Gastroesophageal sphincter (tissue), 4 donors: ENCODE measurements at regions not wholly inside any gene's neighbourhood (a gene's known extent, or its start where the extent isn't known, plus 50 kb on each side); places are given as distances from the start of the nearest gene placed in this dataset.
"Not testable (repeated sequence)": the region's sequence is repeated elsewhere in the genome, so short reads cannot be mapped to it uniquely, and the experiment has no call there.

ENCODE experiments used
- ATAC-seq: fragments of 150-250 bp; one replicate; pipeline ENCODE4 v1.9.1; 2016; ENCODE audit warnings: mild to moderate bottlenecking, moderate library complexity
- H3K27ac ChIP-seq, 4 donors: fragments of 200-600 bp; sonication (generic) in 3 of 4; 1 replicate in 3 of 4; 2 replicates in 1 of 4; pipeline ENCODE4 v1.5.1; 2016 to 2019
- H3K27me3 ChIP-seq: fragments of 200-600 bp; sonication (generic); one replicate; pipeline ENCODE4 v1.5.1; 2019
- H3K36me3 ChIP-seq, 2 donors: fragments of 200-600 bp; sonication (generic); one replicate each; pipeline ENCODE4 v1.5.1; 2019; ENCODE audit warnings: control low read depth in 1 of 2
- H3K4me1 ChIP-seq, 3 donors: fragments of 200-600 bp; sonication (generic); 1 replicate in 2 of 3; 2 replicates in 1 of 3; pipeline ENCODE4 v1.5.1; 2016 to 2019; ENCODE audit warnings: control low read depth in 2 of 3
- H3K4me3 ChIP-seq, 2 donors: fragments of 200-600 bp; sonication (generic); one replicate each; pipeline ENCODE4 v1.5.1; 2019; ENCODE audit warnings: mild to moderate bottlenecking in 1 of 2, moderate library complexity in 1 of 2
- H3K9me3 ChIP-seq, 3 donors: fragments of 200-600 bp; sonication (generic); one replicate each; pipeline ENCODE4 v1.5.1; 2017 to 2019; ENCODE audit warnings: control low read depth in 2 of 3
- CTCF ChIP-seq, 4 experiments: fragments of 200-600 bp in 2 of 4; fragments of 450-650 bp in 2 of 4; sonication (generic) in 1 of 4; IDR thresholded peaks; one replicate each; pipeline ENCODE4 v1.5.1; 2017 to 2019; ENCODE audit warnings: antibody characterized with exemption in 4 of 4, mild to moderate bottlenecking in 2 of 4, moderate library complexity in 2 of 4
- EP300 ChIP-seq: sonication (generic); formaldehyde crosslinking; IDR thresholded peaks from one replicate; pipeline ENCODE4 v1.6.1; 2017; ENCODE audit warnings: antibody characterized with exemption, mild to moderate bottlenecking
- POLR2A ChIP-seq, 2 donors: fragments of 450-650 bp; IDR thresholded peaks; one replicate each; pipeline ENCODE4 v1.6.1; 2017; ENCODE audit warnings: antibody characterized with exemption in 2 of 2, mild to moderate bottlenecking in 2 of 2, moderate library complexity in 1 of 2
- POLR2AphosphoS5 ChIP-seq: sonication (generic); formaldehyde crosslinking; IDR thresholded peaks from one replicate; pipeline ENCODE4 v1.6.1; 2017; ENCODE audit warnings: antibody characterized with exemption
- WGBS, 2 donors: methylation state at CpG; one replicate each; pipeline ENCODE4 v1.1.5; 2018; ENCODE audit warnings: low coverage in 1 of 2; 5-methylcytosine and 5-hydroxymethylcytosine counted together

- Histone ChIP-seq H3K36me3 (no peaks in the 10 kb centered on the region), H3K27me3 (no peaks in the 10 kb centered on the region), H3K27ac (no peak overlapping the region), H3K9me3 (peaks cover 0 to 6% (median 0%) of the 10 kb centered on the region in 3 donors), H3K4me1 (no peaks in the 10 kb centered on the region), H3K4me3 (no peak overlapping the region)
- WGBS, 2 donors: 54 to 72% methylated on average over 2 of the region's 2 CpGs
- no peak for ATAC-seq
- TF ChIP-seq EP300 (no peak), CTCF (IDR thresholded peaks at IDR 0.05) (no peak), POLR2A (IDR thresholded peaks at IDR 0.05) (no peak), POLR2AphosphoS5 (no peak)
These were observed 264.2 kb upstream of the AMIGO2 start for GRCh38 chr12:47343684-47344567.

GRCh38 chr12:47340411-47341015, 260.8 kb upstream of the AMIGO2 start:
- Histone ChIP-seq H3K36me3 (no peaks in the 10 kb centered on the region), H3K4me1 (no peaks in the 10 kb centered on the region), H3K4me3 (no peak overlapping the region), H3K27ac (no peak overlapping the region), H3K9me3 (peaks cover 0 to 6% (median 0%) of the 10 kb centered on the region in 3 donors), H3K27me3 (no peaks in the 10 kb centered on the region)
- 59 to 90% methylated on average over 2 to 7 of the region's 7 CpGs for WGBS, 2 donors
- TF ChIP-seq CTCF (IDR thresholded peaks at IDR 0.05) (no peak), POLR2A (IDR thresholded peaks at IDR 0.05) (no peak), EP300 (no peak), POLR2AphosphoS5 (no peak)
- ATAC-seq: no peak

- Histone ChIP-seq H3K27ac (no peak overlapping the region), H3K9me3 (peaks cover 0 to 6% (median 0%) of the 10 kb centered on the region in 3 donors), H3K36me3 (no peaks in the 10 kb centered on the region), H3K4me3 (no peak overlapping the region), H3K4me1 (no peaks in the 10 kb centered on the region), H3K27me3 (no peaks in the 10 kb centered on the region)
- TF ChIP-seq CTCF (IDR thresholded peaks at IDR 0.05): no peak
- TF ChIP-seq POLR2AphosphoS5: no peak
- TF ChIP-seq POLR2A (IDR thresholded peaks at IDR 0.05): no peak
- no peak for TF ChIP-seq EP300
- ATAC-seq: no peak
These were observed 257.8 kb upstream of the AMIGO2 start for GRCh38 chr12:47337581-47337980.

- not testable (repeated sequence) for ATAC-seq, H3K27ac ChIP-seq, H3K4me3 ChIP-seq, H3K9me3 ChIP-seq, H3K36me3 ChIP-seq, H3K4me1 ChIP-seq, H3K27me3 ChIP-seq
- WGBS, 2 donors: 100% methylated on average over 2 of the region's 22 CpGs; no CpG with 5 or more reads in 1 of the 2 donors
These were observed 253.6 kb upstream of the AMIGO2 start for GRCh38 chr12:47333271-47333858.

DNA sequence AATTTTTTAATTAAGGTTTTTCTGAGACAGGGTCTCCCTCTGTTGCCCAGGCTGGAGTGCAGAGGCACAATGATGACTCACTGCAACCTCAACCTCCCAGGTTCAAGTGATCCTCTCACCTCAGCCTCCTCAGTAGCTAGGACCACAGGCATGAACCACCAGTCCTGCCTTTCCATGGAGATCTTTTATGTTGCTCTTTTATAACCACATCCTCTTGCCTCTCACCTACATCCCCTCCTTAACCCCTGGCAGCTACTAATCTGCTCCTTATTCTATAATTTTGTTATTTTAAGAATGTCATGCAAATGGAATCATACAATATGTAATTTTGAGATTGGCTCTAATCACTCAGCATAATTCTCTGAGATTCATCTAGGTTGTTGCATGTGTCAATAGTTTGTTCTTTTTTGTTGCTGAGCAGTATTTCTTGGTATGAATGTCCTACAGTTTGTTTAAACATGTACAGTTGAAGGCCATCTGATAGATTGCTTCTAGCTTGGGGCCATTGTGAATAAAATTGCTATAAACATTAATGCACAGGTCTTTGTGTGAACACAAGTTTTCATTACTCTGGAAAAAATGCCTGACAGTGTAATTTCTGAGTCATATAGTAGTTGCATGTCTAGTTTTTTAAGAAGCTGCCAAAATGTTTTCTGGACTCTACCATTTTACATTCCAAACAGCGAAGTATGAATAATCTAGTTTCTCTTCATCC, 249.2 kb upstream of the AMIGO2 start:
- no peaks in the 10 kb centered on the region for H3K4me1 ChIP-seq
- H3K36me3 ChIP-seq: no peaks in the 10 kb centered on the region
- WGBS, 2 donors: 83 to 100% methylated on average over 1 of the region's 1 CpG
- no peak for ATAC-seq
- H3K9me3 ChIP-seq: no peaks in the 10 kb centered on the region
- H3K4me3 ChIP-seq: no peak overlapping the region
- no peak overlapping the region for H3K27ac ChIP-seq
- TF ChIP-seq POLR2AphosphoS5: no peak
- TF ChIP-seq EP300: no peak
- TF ChIP-seq CTCF (IDR thresholded peaks at IDR 0.05): no peak
- no peak for TF ChIP-seq POLR2A (IDR thresholded peaks at IDR 0.05)
- no peaks in the 10 kb centered on the region for H3K27me3 ChIP-seq
